ENCODE measurements at regions not wholly inside any gene's neighbourhood (a gene's known extent, or its start where the extent isn't known, plus 50 kb on each side); places are given as distances from the start of the nearest gene placed in this dataset.

DNA sequence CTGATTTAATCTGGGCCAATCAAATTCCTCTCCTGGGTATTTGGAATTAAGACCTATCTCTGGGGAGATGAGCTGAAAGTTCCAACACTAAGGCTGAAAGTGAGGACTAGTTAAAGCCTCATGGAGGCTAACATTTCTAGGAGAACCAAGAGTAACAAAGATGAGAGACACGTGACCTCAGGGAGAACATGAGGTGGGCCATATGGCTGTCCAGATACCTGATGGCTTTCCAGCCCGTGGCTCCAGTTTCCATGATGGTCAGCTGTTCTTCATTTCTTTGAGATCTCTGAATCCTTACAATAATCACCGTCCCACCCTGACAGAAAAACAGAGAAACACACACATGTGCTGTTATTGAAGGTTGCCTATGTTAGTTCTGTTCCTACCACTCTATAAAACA, 66.1 kb downstream of the LEPR start:
- DNase-seq (ENCODE audit: low read depth) = no peak

DNA sequence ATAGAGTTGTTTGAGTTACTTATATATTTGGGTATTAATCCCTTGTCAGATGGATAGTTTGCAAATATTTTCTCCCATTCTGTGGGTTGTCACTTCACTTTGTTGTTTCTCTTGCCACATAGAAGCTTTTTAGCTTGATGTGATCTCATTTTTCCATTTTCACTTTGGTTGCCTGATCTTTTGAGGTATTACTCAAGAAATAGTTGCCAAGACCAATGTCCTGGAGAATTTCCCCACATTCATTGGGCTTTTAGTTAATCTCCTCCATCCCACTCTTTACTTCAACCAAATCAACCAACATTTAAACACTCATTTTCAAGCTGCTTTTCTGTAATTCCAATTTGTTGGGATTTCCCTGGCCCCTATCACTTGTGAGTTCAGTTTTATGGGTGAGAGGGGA, 69.0 kb downstream of the LEPR start:
- no peak for DNase-seq (ENCODE audit: low read depth)

- no peak for DNase-seq (ENCODE audit: low read depth)
Measured at GRCh38 chr1:65490231-65491009, 70.0 kb downstream of the LEPR start.

DNA sequence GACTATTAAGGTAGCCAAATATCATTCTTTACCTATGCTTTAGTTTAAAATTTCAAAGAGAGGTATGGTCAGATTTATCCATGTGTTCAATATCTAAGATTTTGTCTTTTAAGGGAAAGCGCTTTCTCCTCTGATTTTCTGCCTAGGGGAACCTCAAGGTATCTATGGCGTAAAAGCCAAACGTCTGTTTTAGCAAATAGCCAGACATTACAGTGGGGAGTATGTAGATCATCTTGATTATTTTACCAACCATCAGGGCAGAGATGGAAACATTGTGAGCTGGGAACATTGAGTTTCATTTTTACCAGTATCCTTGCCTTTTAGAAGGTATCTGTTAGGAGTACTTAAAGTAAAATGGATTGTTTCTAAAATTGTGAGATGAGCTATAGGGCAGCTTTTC, 71.0 kb downstream of the LEPR start:
- no peak for DNase-seq (ENCODE audit: low read depth)

GRCh38 chr1:65493802-65494201, 73.3 kb downstream of the LEPR start:
- DNase-seq (ENCODE audit: low read depth) = no peak

- DNase-seq (ENCODE audit: low read depth) = no peak
Measured at GRCh38 chr1:65494671-65495070, 74.2 kb downstream of the LEPR start.

GRCh38 chr1:65495137-65495536, 74.7 kb downstream of the LEPR start:
- DNase-seq (ENCODE audit: low read depth) = no peak

GRCh38 chr1:65497256-65497830, 76.9 kb downstream of the LEPR start:
- DNase-seq (ENCODE audit: low read depth) = no peak

DNA sequence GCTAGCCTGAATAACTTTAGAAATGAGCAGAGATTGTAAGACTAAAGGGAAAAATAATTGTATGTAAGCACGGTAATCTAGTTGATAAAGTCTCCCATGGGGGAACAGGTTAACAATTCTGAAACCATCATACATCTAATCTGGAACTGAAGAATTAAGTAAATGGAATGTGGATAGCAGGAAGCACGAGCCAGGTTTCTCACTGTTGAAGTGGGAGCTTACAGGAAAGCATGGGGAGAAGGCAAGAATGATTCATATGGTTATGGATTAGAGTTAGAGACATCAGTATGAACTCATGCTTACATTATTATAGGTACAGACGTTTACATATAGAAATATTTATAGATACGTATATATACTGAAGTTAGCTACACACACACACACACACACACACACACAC, 83.0 kb downstream of the LEPR start:
- no peak for DNase-seq (ENCODE audit: low read depth)

DNA sequence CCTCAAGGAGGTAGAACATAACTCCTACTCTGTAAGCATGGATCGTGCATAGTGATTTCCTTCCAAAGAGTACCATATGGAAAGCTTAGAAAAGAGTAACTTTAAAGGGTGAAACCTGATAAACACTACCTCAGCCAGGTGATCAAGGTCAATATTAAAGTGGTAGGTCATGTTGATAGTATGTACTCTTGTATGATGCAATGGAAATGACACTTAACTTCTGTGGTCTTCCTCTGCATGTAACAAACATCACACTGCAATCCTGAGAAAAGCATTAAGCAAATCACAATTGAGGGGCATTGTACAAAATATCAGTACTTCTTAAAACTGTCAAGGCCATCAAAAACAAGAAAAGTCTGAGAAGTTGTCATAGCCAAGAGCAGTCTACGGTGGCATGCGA, 83.8 kb downstream of the LEPR start:
- DNase-seq (ENCODE audit: low read depth) = no peak

DNA sequence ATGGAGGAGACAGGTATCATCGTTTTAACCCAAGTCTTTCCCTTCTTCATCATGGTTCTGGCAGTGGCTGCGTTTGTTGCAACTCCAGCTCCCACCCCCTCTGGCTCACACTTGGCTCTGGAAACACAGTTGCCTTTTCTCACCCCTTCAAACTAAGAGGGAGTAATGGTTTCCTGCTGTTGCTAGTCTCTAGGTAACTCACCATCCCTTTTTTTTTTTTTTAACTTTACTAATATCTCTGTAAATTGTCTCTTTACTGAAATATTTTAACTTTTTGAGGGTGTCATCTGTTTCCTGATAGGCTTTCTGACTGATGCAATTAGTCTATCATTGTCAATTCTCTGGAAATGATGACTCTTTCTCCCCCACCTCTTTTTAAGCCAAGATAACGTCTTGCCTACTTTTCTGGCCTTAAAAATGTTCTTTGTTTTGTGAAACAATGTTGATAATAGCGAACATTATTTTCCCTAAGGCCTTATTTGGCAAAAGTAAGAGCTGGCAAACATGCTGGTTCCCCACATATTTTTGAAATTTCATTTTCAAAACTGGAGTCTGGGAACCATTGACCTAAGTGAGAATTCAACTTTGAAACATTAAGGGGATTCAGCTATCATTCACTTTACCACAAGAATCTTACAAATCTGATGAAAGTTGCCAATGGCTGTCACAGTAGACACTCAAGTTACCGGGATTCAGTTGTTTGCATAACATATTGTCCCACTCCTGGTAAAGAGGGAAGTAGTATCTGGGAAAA, 85.3 kb downstream of the LEPR start:
- no peak for DNase-seq (ENCODE audit: low read depth)

DNA sequence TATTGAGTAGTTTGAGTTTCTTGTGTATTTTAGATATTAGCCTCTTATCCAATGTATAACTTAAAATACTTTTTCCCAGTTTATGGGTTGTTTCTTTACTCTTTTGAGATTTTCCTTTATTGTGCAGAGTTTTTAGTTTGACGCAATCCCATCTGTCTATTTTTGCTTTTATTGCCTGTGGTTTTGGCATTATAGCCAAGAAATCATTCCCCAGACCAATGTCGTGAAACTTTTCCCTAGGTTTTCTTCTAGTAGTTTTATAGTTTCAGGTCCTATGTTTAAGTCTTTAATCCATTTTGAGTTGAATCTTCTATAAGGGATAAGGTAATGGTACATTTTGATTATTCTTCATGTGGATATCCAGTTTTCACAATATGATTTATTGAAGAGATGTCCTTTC, 87.6 kb downstream of the LEPR start:
- no peak for DNase-seq (ENCODE audit: low read depth)

- DNase-seq (ENCODE audit: low read depth) = peak; percentile 84
Measured at GRCh38 chr1:65509912-65510680, 89.6 kb downstream of the LEPR start.

DNA sequence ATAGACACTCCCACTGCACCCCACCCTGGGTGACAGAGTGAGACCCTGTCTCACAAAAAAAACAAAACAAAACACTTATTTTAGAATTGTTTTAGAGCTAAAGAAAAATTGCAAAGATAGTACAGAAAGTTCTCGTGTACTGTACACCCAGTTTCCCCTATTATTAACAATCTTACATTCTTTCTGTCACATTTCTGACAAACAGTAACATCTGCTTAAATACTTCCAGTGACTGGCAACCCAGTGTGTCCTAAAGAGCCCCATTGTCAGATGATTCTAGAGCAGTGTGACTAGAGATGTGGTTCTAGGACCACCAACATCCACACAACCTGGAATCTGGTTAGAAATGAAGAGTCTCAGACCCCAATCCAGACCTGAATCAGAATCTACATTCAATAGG, 90.5 kb downstream of the LEPR start:
- no peak for DNase-seq (ENCODE audit: low read depth)

DNA sequence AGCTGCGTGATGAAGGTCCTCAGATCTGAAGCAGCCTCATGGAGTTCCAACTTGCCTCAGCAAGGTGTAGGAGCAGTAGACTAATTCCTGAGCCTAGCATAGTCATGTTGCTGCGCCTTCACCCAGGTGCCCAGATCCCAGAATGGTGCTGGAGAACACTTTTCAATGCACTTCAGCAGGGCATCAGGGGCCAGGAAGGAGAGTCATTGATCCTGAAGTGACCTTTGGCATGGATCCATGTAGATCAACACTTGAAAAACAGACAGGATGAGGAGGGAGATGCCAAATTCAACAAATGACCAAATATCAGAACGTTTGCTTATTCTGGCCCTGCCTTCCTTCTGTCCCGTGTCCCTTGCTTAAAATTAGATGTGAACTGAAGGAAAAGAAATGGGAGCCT, 91.9 kb downstream of the LEPR start:
- no peak for DNase-seq (ENCODE audit: low read depth)

DNA sequence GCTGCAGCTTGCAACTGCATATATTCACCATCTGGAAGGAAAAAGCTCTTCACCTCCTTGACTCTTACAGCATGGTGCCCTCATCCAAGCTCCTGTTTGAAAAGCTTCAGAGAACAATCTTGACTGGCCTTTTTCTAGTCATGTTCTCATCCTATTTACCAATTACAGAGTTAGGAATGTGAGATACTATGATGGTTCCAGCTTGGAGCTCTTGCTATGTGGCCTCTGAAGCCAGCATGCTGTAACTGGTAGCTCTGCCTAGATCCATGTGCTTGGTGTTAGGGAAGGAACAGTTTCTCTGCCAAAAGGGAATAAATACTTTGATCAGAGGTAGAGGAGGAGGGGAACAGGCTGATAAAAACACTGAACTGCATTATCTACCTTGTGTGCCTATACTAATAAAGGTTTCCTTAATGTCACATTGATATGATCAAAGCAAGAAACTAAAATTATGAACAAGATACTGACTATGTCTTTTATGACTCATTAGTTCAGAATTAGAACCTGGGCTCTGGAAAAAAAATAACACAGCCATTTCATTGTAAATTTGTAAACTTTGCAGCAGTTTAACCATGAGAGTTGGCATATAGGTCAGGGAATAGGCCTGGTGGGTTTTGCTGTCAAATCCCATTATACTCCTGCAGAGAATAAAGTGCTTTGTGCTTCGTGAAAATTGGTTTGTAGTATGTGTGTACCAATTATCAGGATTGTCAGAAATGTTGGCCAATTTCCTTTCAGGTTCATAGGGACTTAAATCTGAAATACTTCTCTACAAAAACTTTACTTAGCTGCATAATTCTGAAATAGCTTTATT, 92.7 kb downstream of the LEPR start:
- no peak for DNase-seq (ENCODE audit: low read depth)

- DNase-seq (ENCODE audit: low read depth) = no peak
Measured at GRCh38 chr1:65514041-65514440, 93.6 kb downstream of the LEPR start.

DNA sequence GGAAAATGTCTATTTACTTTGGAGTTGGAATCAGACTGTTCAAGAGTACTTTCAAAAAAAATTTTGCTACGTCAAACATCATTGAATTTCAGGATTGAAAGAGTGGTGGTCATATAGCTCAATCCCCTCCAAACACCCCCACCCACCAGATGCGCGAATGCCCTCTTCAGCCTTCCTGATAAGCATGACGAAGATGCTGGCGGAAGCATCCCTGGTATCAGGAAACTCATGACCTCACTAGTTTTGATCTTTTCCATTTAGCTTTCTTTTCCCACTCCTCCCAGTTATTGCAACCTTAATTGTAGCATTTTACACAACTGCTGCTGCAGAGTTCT, 104.4 kb downstream of the LEPR start:
- no peak for DNase-seq (ENCODE audit: low read depth)

GRCh38 chr1:65525266-65526048, 105.0 kb downstream of the LEPR start:
- DNase-seq (ENCODE audit: low read depth) = no peak

DNA sequence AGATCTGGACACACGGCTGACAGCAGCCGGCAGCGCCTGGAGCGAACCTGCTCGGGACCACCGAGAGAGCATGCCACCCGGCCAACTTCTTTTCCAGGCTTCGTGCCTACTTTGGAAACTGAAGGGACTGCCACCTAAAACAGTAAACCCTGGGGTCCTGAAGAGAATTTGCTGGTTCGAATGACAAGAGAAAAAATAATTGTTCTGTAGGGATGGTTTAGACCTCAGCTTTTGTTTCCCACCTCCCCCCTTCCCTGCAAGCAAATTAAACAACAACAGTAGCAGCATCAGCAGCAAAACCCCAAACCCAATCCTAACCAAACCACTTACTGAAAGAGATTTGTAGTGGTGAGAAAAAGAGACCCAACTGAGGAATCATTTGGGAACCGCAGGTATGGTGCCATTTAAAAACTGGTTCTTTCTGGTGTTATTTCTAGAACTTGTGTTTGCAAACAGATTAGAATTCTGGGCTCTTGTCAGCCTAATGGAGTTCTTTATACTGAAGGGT, 105.6 kb downstream of the LEPR start:
- DNase-seq (ENCODE audit: low read depth) = no peak

- DNase-seq (ENCODE audit: low read depth) = no peak
Measured at GRCh38 chr1:65527190-65527589, 106.7 kb downstream of the LEPR start.
